HEK293 (cell line): ENCODE measurements at regions not wholly inside any gene's neighbourhood (a gene's known extent, or its start where the extent isn't known, plus 50 kb on each side); places are given as distances from the start of the nearest gene placed in this dataset.

Experiments used
- CTCF ChIA-PET: fragments of 350-600 bp; formaldehyde crosslinking; extraction: SDS; loops from one replicate; lab custom pipeline; 2021; ENCODE audit warnings: antibody characterized with exemption; lab: Yijun Ruan, JAX
- POLR2A ChIA-PET: fragments of 300-600 bp; formaldehyde crosslinking; extraction: SDS; loops from one replicate; lab custom pipeline; 2020; ENCODE audit warnings: antibody characterized with exemption, inconsistent platforms; lab: Yijun Ruan, JAX
- H3K27ac ChIP-seq: fragments of 200-500 bp; sonication (Bioruptor generic); 2 replicates; pipeline ENCODE4 v1.5.1; 2014; ENCODE audit warnings: low read depth, low read length, control low read depth, inconsistent platforms; ENCODE audit errors: extremely low read depth
- H3K36me3 ChIP-seq, 2 experiments: fragments of 200-500 bp in 1 of 2; sonication (Bioruptor generic) in 1 of 2; 1 replicate in 1 of 2; 2 replicates in 1 of 2; pipeline ENCODE4 v1.5.1; 2014 to 2017; ENCODE audit warnings: inconsistent platforms in 2 of 2, low read length in 2 of 2; ENCODE audit not compliant: control insufficient read depth in 2 of 2, insufficient read depth in 1 of 2
- H3K4me1 ChIP-seq: fragments of 200-500 bp; sonication (Bioruptor generic); 2 replicates; pipeline ENCODE4 v1.5.1; 2014; ENCODE audit warnings: mild to moderate bottlenecking, low read length, inconsistent platforms; ENCODE audit not compliant: control insufficient read depth, insufficient read depth
- H3K4me3 ChIP-seq: 2 replicates; pipeline ENCODE4 v1.5.1; 2011; ENCODE audit warnings: low read depth, mild to moderate bottlenecking, control low read depth, low read length, moderate library complexity
- H3K9me3 ChIP-seq: fragments of 200-500 bp; sonication (Bioruptor generic); 2 replicates; pipeline ENCODE4 v1.5.1; 2014; ENCODE audit warnings: low read depth, low read length, inconsistent platforms; ENCODE audit not compliant: control insufficient read depth, insufficient read depth
- BCL11B ChIP-seq: fragments of 450-650 bp; formaldehyde crosslinking; IDR thresholded peaks from 2 replicates; pipeline ENCODE4 v1.5.1; 2016; ENCODE audit warnings: low read depth, missing biosample characterization, missing genetic modification characterization
- HIC1 ChIP-seq: fragments of 450-650 bp; formaldehyde crosslinking; IDR thresholded peaks from 2 replicates; pipeline ENCODE4 v1.5.1; 2016; ENCODE audit warnings: missing biosample characterization, missing genetic modification characterization
- HOXD13 ChIP-seq: sonication (generic); formaldehyde crosslinking; IDR thresholded peaks from 2 replicates; pipeline ENCODE4 v1.8.0; 2022; ENCODE audit warnings: missing genetic modification reagents, borderline replicate concordance
- KLF10 ChIP-seq: fragments of 450-650 bp; IDR thresholded peaks from 2 replicates; pipeline ENCODE4 v1.5.1; 2018; ENCODE audit warnings: missing biosample characterization, mild to moderate bottlenecking, missing genetic modification characterization
- KLF16 ChIP-seq: fragments of 450-650 bp; formaldehyde crosslinking; IDR thresholded peaks from 2 replicates; pipeline ENCODE4 v1.5.1; 2017; ENCODE audit warnings: missing biosample characterization, missing genetic modification characterization
- MZF1 ChIP-seq: fragments of 450-650 bp; formaldehyde crosslinking; IDR thresholded peaks from 2 replicates; pipeline ENCODE4 v1.5.1; 2017; ENCODE audit warnings: missing biosample characterization, missing genetic modification characterization, borderline replicate concordance
- SETDB1 ChIP-seq: IDR thresholded peaks from one replicate; pipeline ENCODE4 v1.6.1; 2017; ENCODE audit warnings: mild to moderate bottlenecking, low read length, moderate library complexity, mixed read lengths; ENCODE audit not compliant: insufficient read length
- TRIM28 ChIP-seq: IDR thresholded peaks from 2 replicates; pipeline ENCODE4 v1.6.1; 2011; ENCODE audit warnings: low read length, control low read depth, borderline replicate concordance
- ZBTB20 ChIP-seq: fragments of 450-650 bp; formaldehyde crosslinking; IDR thresholded peaks from 2 replicates; pipeline ENCODE4 v1.5.1; 2016; ENCODE audit warnings: missing biosample characterization, missing genetic modification characterization
- ZEB2 ChIP-seq: fragments of 450-650 bp; formaldehyde crosslinking; IDR thresholded peaks from 2 replicates; pipeline ENCODE4 v1.5.1; 2016; ENCODE audit warnings: missing biosample characterization, missing genetic modification characterization
- ZFP37 ChIP-seq: fragments of 450-650 bp; formaldehyde crosslinking; IDR thresholded peaks from 2 replicates; pipeline ENCODE4 v1.5.1; 2016; ENCODE audit warnings: missing biosample characterization, missing genetic modification characterization
- ZNF114 ChIP-seq: fragments of 450-650 bp; formaldehyde crosslinking; IDR thresholded peaks from 2 replicates; pipeline ENCODE4 v1.5.0; 2017; ENCODE audit warnings: missing biosample characterization, missing genetic modification characterization
- ZNF157 ChIP-seq: fragments of 450-650 bp; formaldehyde crosslinking; IDR thresholded peaks from 2 replicates; pipeline ENCODE4 v1.5.1; 2016; ENCODE audit warnings: missing biosample characterization, missing genetic modification characterization
- ZNF335 ChIP-seq: fragments of 450-650 bp; formaldehyde crosslinking; conservative IDR thresholded peaks from 2 replicates; pipeline ENCODE4 v1.5.1; 2016; ENCODE audit warnings: missing biosample characterization, missing genetic modification characterization
- ZNF341 ChIP-seq: fragments of 450-650 bp; formaldehyde crosslinking; IDR thresholded peaks from 2 replicates; pipeline ENCODE4; 2016; ENCODE audit warnings: low read depth, missing biosample characterization, missing genetic modification characterization
- ZNF366 ChIP-seq: fragments of 450-650 bp; formaldehyde crosslinking; conservative IDR thresholded peaks from 2 replicates; pipeline ENCODE4 v1.5.1; 2016; ENCODE audit warnings: missing biosample characterization, missing genetic modification characterization
- ZNF37A ChIP-seq: fragments of 450-650 bp; IDR thresholded peaks from 2 replicates; pipeline ENCODE4 v1.5.1; 2018; ENCODE audit warnings: missing biosample characterization, missing genetic modification characterization
- ZNF544 ChIP-seq: fragments of 450-650 bp; formaldehyde crosslinking; IDR thresholded peaks from 2 replicates; pipeline ENCODE4 v1.5.0; 2017; ENCODE audit warnings: missing biosample characterization, missing genetic modification characterization
- ZNF561 ChIP-seq: fragments of 450-650 bp; IDR thresholded peaks from 2 replicates; pipeline ENCODE4 v1.5.1; 2018; ENCODE audit warnings: missing biosample characterization, missing genetic modification characterization, borderline replicate concordance
- ZNF660 ChIP-seq: fragments of 450-650 bp; IDR thresholded peaks from 2 replicates; pipeline ENCODE4 v1.5.1; 2018; ENCODE audit warnings: missing biosample characterization, mild to moderate bottlenecking, missing genetic modification characterization
- ZNF776 ChIP-seq: fragments of 450-650 bp; formaldehyde crosslinking; IDR thresholded peaks from 2 replicates; pipeline ENCODE4 v1.5.0; 2017; ENCODE audit warnings: missing biosample characterization, missing genetic modification characterization, borderline replicate concordance
- ZNF830 ChIP-seq: fragments of 450-650 bp; IDR thresholded peaks from 2 replicates; pipeline ENCODE4 v1.5.0; 2018; ENCODE audit warnings: missing biosample characterization, missing genetic modification characterization, low read depth, mild to moderate bottlenecking, moderate library complexity
- ZSCAN23 ChIP-seq: fragments of 450-650 bp; formaldehyde crosslinking; IDR thresholded peaks from 2 replicates; pipeline ENCODE4 v1.5.1; 2016; ENCODE audit warnings: missing biosample characterization, missing genetic modification characterization
- TF ChIP-seq, protein P1 (sequence below): fragments of 450-650 bp; formaldehyde crosslinking; IDR thresholded peaks from 2 replicates; pipeline ENCODE4 v1.5.1; 2016; ENCODE audit warnings: missing biosample characterization, missing genetic modification characterization
- TF ChIP-seq, protein P2 (sequence below): fragments of 450-650 bp; formaldehyde crosslinking; IDR thresholded peaks from 2 replicates; pipeline ENCODE4 v1.5.1; 2016; ENCODE audit warnings: missing biosample characterization, missing genetic modification characterization
- TF ChIP-seq, protein P3 (sequence below): fragments of 450-650 bp; formaldehyde crosslinking; IDR thresholded peaks from 2 replicates; pipeline ENCODE4 v1.5.1; 2017; ENCODE audit warnings: missing biosample characterization, missing genetic modification characterization

DNA sequence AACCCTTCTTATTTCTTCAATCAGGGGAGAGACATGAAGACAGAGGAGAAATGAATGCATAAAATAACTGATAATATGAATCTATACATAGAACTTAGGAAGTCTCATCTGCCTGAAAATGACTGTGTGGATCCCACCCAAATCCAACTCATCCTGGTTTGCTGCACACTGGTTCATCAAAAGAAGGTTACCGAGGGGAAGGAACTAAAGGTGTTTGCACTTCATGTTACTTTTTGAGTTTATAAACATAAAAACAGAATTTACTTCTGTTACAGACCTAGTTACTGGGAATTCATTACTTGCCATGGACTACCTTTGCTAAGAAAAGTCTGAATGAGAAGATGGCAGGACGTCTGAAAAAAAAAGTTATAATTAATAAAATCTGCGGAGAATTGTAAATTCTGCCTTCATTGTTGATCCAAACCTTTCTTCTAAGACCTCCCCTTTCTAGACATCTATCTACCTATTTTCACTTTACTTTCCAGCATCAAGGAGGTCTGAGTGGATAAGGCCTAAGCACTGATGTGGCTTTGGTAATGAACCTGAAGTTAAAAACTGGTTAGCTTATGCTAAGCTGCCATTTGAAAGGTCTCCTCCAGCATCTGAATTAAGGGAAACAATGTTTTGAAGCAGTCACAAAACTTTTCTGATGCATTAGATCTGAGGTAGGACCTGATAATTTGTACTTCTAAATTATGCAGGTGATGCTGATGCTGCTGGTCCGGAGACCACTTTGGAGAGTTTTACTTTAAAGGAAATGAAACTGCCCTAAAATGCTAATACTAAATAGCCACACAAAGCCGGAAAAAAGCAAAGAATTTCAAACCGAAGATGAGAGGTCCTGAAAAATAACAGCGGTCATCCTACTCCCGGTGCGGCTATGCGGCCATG is 84.0 kb downstream of the HFE start (continued):
- TF ChIP-seq HOXD13 (no peak), BCL11B (tag by site-specific recombination) (no peak), ZFP37 (no peak), ZNF37A (no peak)
- TF ChIP-seq, all 188 proteins: peak for 3

GRCh38 chr6:26172608-26172968 is 85.4 kb downstream of the HFE start:
- no peaks in the 10 kb centered on the region for H3K9me3 ChIP-seq
- peak overlapping the region; percentile 65 for H3K4me3 ChIP-seq
- ChIA-PET POLR2A (interaction anchor here (0.6 to 4.1 kb wide), 10 partner anchors 11 to 961 kb away, joined by 3 to 33 read pairs (median 8); a partner anchor contains a TSS), CTCF (interaction anchor here (0.9 to 2.8 kb wide), 5 partner anchors 9 to 146 kb away, joined by 3 to 12 read pairs (median 3); a partner anchor contains a TSS)
- 0 out of 2 replicates have a peak, but pooled peaks have one; percentile 18 for TF ChIP-seq ZNF341 (tag by site-specific recombination)
- TF ChIP-seq, protein P1, sequence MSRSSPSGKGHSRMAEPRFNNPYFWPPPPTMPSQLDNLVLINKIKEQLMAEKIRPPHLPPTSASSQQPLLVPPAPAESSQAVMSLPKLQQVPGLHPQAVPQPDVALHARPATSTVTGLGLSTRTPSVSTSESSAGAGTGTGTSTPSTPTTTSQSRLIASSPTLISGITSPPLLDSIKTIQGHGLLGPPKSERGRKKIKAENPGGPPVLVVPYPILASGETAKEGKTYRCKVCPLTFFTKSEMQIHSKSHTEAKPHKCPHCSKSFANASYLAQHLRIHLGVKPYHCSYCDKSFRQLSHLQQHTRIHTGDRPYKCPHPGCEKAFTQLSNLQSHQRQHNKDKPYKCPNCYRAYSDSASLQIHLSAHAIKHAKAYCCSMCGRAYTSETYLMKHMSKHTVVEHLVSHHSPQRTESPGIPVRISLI (tag by site-specific recombination), result peak; percentile 98
- TF ChIP-seq ZNF335 (tag by site-specific recombination), result peak; percentile 48; the same call in 1 of the 2 replicates
- TF ChIP-seq ZNF660, result 0 out of 2 replicates have a peak, but pooled peaks have one; percentile 9
- no peak for TF ChIP-seq ZFP37
- TF ChIP-seq, protein P2, sequence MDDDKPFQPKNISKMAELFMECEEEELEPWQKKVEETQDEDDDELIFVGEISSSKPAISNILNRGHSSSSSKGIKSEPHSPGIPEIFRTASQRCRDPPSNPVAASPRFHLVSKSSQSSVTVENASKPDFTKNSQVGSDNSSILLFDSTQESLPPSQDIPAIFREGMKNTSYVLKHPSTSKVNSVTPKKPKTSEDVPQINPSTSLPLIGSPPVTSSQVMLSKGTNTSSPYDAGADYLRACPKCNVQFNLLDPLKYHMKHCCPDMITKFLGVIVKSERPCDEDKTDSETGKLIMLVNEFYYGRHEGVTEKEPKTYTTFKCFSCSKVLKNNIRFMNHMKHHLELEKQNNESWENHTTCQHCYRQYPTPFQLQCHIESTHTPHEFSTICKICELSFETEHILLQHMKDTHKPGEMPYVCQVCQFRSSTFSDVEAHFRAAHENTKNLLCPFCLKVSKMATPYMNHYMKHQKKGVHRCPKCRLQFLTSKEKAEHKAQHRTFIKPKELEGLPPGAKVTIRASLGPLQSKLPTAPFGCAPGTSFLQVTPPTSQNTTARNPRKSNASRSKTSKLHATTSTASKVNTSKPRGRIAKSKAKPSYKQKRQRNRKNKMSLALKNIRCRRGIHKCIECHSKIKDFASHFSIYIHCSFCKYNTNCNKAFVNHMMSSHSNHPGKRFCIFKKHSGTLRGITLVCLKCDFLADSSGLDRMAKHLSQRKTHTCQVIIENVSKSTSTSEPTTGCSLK (tag by site-specific recombination), result no peak
- TF ChIP-seq TRIM28, result no peak
- TF ChIP-seq KLF10, result peak; percentile 49; the same call in 1 of the 2 replicates
- 0 out of 2 replicates have a peak, but pooled peaks have one; percentile 34 for TF ChIP-seq ZNF366
- TF ChIP-seq ZNF114 (tag by site-specific recombination), result no peak
- no peaks in the 10 kb centered on the region for H3K36me3 ChIP-seq
- no peaks in the 10 kb centered on the region; the same call in 1 of the 2 replicates for H3K4me1 ChIP-seq
- H3K27ac ChIP-seq, result peak overlapping the region; percentile 83

DNA sequence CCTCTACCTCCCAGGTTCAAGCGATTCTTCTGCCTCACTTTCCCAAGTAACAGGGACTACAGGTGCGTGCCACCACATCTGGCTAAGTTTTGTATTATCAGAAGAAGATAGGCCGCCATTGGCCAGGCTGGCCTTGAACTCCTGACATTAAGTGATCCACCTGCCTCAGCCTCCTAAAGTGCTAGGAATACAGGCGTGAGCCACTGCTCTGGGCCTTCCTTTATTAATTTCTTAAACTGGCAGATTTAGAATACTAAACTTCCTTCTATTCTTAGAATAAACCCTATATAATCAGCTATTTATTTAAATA is 86.6 kb downstream of the HFE start:
- no peaks in the 10 kb centered on the region for H3K9me3 ChIP-seq
- no peak overlapping the region for H3K4me3 ChIP-seq
- ChIA-PET POLR2A (interaction anchor here (0.8 to 4.1 kb wide), 5 partner anchors 15 to 49 kb away, joined by 3 to 33 read pairs (median 9); a partner anchor contains a TSS), CTCF (interaction anchor here (0.6 to 2.8 kb wide), 4 partner anchors 15 to 396 kb away, joined by 3 to 12 read pairs (median 4); a partner anchor contains a TSS)
- no peaks in the 10 kb centered on the region; the same call in 1 of the 2 replicates for H3K4me1 ChIP-seq
- H3K27ac ChIP-seq, result no peak overlapping the region
- H3K36me3 ChIP-seq, result no peaks in the 10 kb centered on the region
- TF ChIP-seq ZNF776 (no peak), HIC1 (tag by site-specific recombination) (no peak), HOXD13 (no peak), ZNF830 (tag by site-specific recombination) (no peak), MZF1 (no peak), ZBTB20 (tag by site-specific recombination) (no peak), ZNF544 (no peak), ZEB2 (tag by site-specific recombination) (no peak), ZSCAN23 (tag by site-specific recombination) (no peak), ZNF561 (tag by site-specific recombination) (no peak), KLF16 (tag by site-specific recombination) (no peak), SETDB1 (no peak), ZNF157 (tag by site-specific recombination) (no peak)
- TF ChIP-seq, protein P3, sequence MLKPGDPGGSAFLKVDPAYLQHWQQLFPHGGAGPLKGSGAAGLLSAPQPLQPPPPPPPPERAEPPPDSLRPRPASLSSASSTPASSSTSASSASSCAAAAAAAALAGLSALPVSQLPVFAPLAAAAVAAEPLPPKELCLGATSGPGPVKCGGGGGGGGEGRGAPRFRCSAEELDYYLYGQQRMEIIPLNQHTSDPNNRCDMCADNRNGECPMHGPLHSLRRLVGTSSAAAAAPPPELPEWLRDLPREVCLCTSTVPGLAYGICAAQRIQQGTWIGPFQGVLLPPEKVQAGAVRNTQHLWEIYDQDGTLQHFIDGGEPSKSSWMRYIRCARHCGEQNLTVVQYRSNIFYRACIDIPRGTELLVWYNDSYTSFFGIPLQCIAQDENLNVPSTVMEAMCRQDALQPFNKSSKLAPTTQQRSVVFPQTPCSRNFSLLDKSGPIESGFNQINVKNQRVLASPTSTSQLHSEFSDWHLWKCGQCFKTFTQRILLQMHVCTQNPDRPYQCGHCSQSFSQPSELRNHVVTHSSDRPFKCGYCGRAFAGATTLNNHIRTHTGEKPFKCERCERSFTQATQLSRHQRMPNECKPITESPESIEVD (tag by site-specific recombination), result no peak
